Chondrocyte (in vitro differentiated cells): ENCODE measurements at regions not wholly inside any gene's neighbourhood (a gene's known extent, or its start where the extent isn't known, plus 50 kb on each side); places are given as distances from the start of the nearest gene placed in this dataset.
"Not testable (repeated sequence)": the region's sequence is repeated elsewhere in the genome, so short reads cannot be mapped to it uniquely, and the experiment has no call there.

Experiments
- DNase-seq: peaks from one replicate; pipeline ENCODE4 v3.0.0; 2021; ENCODE audit warnings: mixed read lengths, low spot score
- H3K27ac Mint-ChIP-seq: one replicate; pipeline ENCODE4 v1.8.0; 2021; ENCODE audit warnings: mild to moderate bottlenecking, moderate library complexity, mixed read lengths; ENCODE audit not compliant: unreplicated experiment
- H3K27me3 Mint-ChIP-seq: 2 replicates; pipeline ENCODE4 v1.8.0; 2021; ENCODE audit warnings: low read depth, mixed read lengths
- H3K36me3 Mint-ChIP-seq: 2 replicates; pipeline ENCODE4 v1.8.0; 2021; ENCODE audit warnings: low read depth, mixed read lengths
- H3K4me1 Mint-ChIP-seq: 2 replicates; pipeline ENCODE4 v1.8.0; 2021; ENCODE audit warnings: low read depth, mild to moderate bottlenecking, mixed read lengths
- H3K4me3 Mint-ChIP-seq: one replicate; pipeline ENCODE4 v1.8.0; 2021; ENCODE audit warnings: mild to moderate bottlenecking, moderate library complexity, mixed read lengths; ENCODE audit not compliant: unreplicated experiment
- H3K9me3 Mint-ChIP-seq: 2 replicates; pipeline ENCODE4 v1.8.0; 2021; ENCODE audit warnings: low read depth, mixed read lengths
- CTCF ChIP-seq: fragments of 200-600 bp; sonication (generic); IDR thresholded peaks from 2 replicates; pipeline ENCODE4 v1.5.0; 2021; ENCODE audit warnings: antibody characterized with exemption, mild to moderate bottlenecking, moderate library complexity

- Mint-ChIP-seq H3K4me1 (no peaks in the 10 kb centered on the region), H3K9me3 (peaks cover 12% of the 10 kb centered on the region), H3K27ac (no peak overlapping the region), H3K36me3 (no peaks in the 10 kb centered on the region), H3K27me3 (no peaks in the 10 kb centered on the region), H3K4me3 (no peak overlapping the region)
- DNase-seq: no peak
- no peak for TF ChIP-seq CTCF
These were observed 86.8 kb downstream of the NDUFA12 start for GRCh38 chr12:94916663-94917062.

- TF ChIP-seq CTCF: no peak
- Mint-ChIP-seq H3K36me3 (no peaks in the 10 kb centered on the region), H3K4me3 (no peak overlapping the region), H3K9me3 (peaks cover 24% of the 10 kb centered on the region), H3K4me1 (no peaks in the 10 kb centered on the region), H3K27ac (no peak overlapping the region), H3K27me3 (peaks cover 5% of the 10 kb centered on the region)
- no peak for DNase-seq
These were observed 93.8 kb downstream of the NDUFA12 start for GRCh38 chr12:94909663-94910062.

GRCh38 chr12:94905749-94906148, 97.7 kb downstream of the NDUFA12 start:
- H3K4me3 Mint-ChIP-seq, H3K27me3 Mint-ChIP-seq, DNase-seq, H3K27ac Mint-ChIP-seq, H3K9me3 Mint-ChIP-seq, H3K36me3 Mint-ChIP-seq, H3K4me1 Mint-ChIP-seq: not testable (repeated sequence)

GRCh38 chr12:94900496-94900895, 103.0 kb downstream of the NDUFA12 start:
- peaks cover 9% of the 10 kb centered on the region for H3K9me3 Mint-ChIP-seq

GRCh38 chr12:94898388-94898787, 105.1 kb downstream of the NDUFA12 start:
- Mint-ChIP-seq H3K9me3 (peaks cover 6% of the 10 kb centered on the region), H3K4me1 (no peaks in the 10 kb centered on the region), H3K4me3 (no peak overlapping the region), H3K27ac (no peak overlapping the region), H3K36me3 (no peaks in the 10 kb centered on the region), H3K27me3 (peaks cover 4% of the 10 kb centered on the region)
- TF ChIP-seq CTCF: peak; percentile 47
- DNase-seq: no peak

More at GRCh38 chr12:94900496-94900895, 103.0 kb downstream of the NDUFA12 start:
- H3K36me3 Mint-ChIP-seq: no peaks in the 10 kb centered on the region
- H3K27ac Mint-ChIP-seq: no peak overlapping the region
- TF ChIP-seq CTCF: no peak
- no peak overlapping the region for H3K4me3 Mint-ChIP-seq
- peaks cover 4% of the 10 kb centered on the region for H3K27me3 Mint-ChIP-seq
- H3K4me1 Mint-ChIP-seq: no peaks in the 10 kb centered on the region
- no peak for DNase-seq

GRCh38 chr12:94892544-94893267, 110.8 kb downstream of the NDUFA12 start:
- TF ChIP-seq CTCF: no peak
- Mint-ChIP-seq H3K4me3 (no peak overlapping the region), H3K4me1 (no peaks in the 10 kb centered on the region), H3K27ac (no peak overlapping the region), H3K9me3 (no peaks in the 10 kb centered on the region), H3K36me3 (no peaks in the 10 kb centered on the region), H3K27me3 (peaks cover 5% of the 10 kb centered on the region)
- DNase-seq: no peak
